ENCODE measurements at regions not wholly inside any gene's neighbourhood (a gene's known extent, or its start where the extent isn't known, plus 50 kb on each side); places are given as distances from the start of the nearest gene placed in this dataset.

DNA sequence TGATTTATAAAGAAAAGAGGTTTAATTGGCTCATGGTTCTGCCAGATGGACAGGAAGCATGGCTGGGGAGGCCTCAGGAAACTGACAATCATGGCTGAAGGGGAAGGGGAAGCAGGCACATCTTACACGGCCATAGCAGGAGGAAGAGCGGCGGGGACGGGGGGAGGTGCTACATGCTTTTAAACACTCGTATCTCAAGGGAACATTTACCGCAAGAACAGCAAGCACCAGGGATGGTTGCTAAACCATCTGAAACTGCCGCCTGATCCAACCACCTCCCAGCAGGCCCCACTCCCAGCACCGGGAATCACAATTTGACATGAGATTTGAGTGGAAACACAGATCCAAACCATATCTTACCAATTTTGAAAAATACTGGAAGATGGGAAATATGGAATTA, 362.8 kb downstream of the FBXO15 start:
- Histone ChIP-seq H3K4me1 (peaks cover 17% of the 10 kb centered on the region), H4K20me1 (no peaks in the 10 kb centered on the region), H3K9me3 (peaks cover 29% of the 10 kb centered on the region), H3K4me2 (peak overlapping the region; percentile 42), H3K27ac (peak overlapping the region; percentile 59), H3K4me3 (no peak overlapping the region), H3K9ac (no peak overlapping the region), H3K36me3 (no peaks in the 10 kb centered on the region), H3K27me3 (no peaks in the 10 kb centered on the region)
- no peak; the same call in 1 of the 2 replicates for TF ChIP-seq Cebpa-rat (IDR thresholded peaks at IDR 0.05)

DNA sequence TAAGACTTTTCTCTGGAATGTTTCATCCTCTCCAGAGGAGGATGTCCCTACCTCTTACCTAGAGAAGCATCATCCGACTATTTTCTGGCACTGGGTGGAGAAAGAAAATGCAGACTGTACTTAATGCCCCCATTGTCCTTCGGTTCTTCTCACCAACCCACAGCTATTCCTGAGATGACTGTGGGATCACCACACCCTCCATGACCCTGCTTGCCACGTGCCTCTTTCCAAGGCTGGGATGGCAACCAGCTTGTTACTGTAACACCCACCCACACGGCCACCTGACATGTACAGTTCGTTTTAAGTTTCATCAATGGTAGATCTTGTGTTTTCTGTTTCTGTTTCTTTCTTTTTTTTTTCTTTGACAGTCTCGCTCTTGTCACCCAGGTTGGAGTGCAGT, 365.2 kb downstream of the FBXO15 start:
- no peak overlapping the region for H3K4me2 ChIP-seq
- H3K4me1 ChIP-seq = peaks cover 17% of the 10 kb centered on the region
- H3K4me3 ChIP-seq = no peak overlapping the region
- H3K27me3 ChIP-seq = no peaks in the 10 kb centered on the region
- no peak for TF ChIP-seq Cebpa-rat (IDR thresholded peaks at IDR 0.05)
- no peaks in the 10 kb centered on the region for H3K36me3 ChIP-seq
- H3K9ac ChIP-seq = no peak overlapping the region
- peaks cover 29% of the 10 kb centered on the region for H3K9me3 ChIP-seq
- H4K20me1 ChIP-seq = no peaks in the 10 kb centered on the region
- H3K27ac ChIP-seq = no peak overlapping the region

DNA sequence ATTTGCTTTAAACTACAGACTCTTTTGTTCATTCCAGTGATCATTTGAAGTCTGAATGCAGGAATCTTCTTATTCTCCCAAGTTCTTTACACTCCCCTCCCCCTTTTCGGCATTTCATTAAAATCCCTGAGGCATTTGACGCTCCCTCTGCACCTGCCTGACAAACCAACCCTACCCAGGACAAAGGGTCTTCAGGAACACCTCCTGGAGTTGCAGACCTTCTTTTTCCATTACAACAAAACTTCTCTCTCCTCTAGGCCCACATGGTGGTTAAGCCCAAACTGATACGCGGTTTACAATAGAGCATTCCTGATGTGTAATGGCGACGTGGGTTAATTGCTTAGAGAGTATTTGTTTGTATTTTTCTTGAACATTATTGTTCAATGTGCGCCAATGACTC, 367.4 kb downstream of the FBXO15 start:
- TF ChIP-seq Cebpa-rat (IDR thresholded peaks at IDR 0.05) = no peak
- Histone ChIP-seq H3K27me3 (no peaks in the 10 kb centered on the region), H3K4me2 (no peak overlapping the region), H3K4me3 (no peak overlapping the region), H3K27ac (no peak overlapping the region), H3K36me3 (no peaks in the 10 kb centered on the region), H3K9me3 (peaks cover 18% of the 10 kb centered on the region; the same call in 1 of the 2 replicates), H3K4me1 (peaks cover 10% of the 10 kb centered on the region), H4K20me1 (no peaks in the 10 kb centered on the region), H3K9ac (no peak overlapping the region)

DNA sequence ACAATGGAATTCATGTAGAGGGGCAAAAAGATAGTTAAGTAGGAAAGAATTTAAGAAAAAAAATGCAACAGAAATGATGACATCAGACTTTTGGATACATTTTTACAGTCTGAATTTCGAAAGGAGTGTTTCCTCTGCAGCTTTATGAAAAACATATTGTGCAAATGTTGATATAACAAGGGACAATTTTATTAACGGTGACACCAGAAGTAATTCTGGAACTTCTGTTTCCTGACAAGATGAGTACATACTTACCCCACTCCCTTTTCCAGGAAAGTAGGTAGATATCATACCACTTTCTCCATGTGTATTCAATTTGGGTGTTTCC, 369.6 kb downstream of the FBXO15 start:
- Histone ChIP-seq H3K27ac (no peak overlapping the region), H3K27me3 (no peaks in the 10 kb centered on the region), H4K20me1 (no peaks in the 10 kb centered on the region), H3K4me2 (no peak overlapping the region), H3K4me1 (no peaks in the 10 kb centered on the region), H3K4me3 (no peak overlapping the region), H3K9me3 (0 out of 2 replicates have a peak, but pooled peaks cover 5% of the 10 kb centered on the region), H3K9ac (no peak overlapping the region), H3K36me3 (no peaks in the 10 kb centered on the region)
- TF ChIP-seq Cebpa-rat (IDR thresholded peaks at IDR 0.05) = no peak

DNA sequence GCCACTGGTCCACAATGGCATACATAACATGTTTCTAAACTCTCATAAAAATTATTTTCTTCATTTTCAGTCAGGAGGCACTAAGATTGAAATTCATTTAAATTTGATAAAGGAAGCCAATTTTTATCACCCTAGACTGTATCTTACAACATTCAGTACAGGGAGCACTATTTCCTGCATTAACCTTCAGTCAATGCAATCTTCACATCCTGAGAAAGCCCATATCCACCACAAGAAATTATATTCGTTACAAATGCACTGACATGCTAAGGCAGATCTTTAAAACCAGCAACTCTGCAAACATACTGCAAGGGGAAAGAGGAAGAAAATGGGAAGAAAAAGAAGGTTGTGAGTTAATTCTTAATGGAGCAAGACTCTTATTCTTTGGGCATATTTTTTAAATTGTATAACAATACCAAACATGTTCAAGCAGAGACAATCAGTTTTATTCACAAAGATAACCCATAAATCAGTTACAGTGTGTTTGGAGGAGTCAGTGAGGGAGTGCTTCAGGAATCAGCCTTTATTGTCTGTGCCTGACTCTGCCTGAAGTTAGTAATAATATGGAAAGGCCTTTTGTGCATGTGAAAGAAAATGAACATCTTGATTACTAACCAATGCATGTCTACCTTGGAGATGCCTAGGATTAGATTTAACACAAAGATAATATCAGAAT, 370.1 kb downstream of the FBXO15 start:
- no peak overlapping the region for H3K4me3 ChIP-seq
- H3K4me1 ChIP-seq = no peaks in the 10 kb centered on the region
- H3K9me3 ChIP-seq = 0 out of 2 replicates have a peak, but pooled peaks cover 4% of the 10 kb centered on the region
- H3K9ac ChIP-seq = no peak overlapping the region
- H3K4me2 ChIP-seq = no peak overlapping the region; the same call in 1 of the 2 replicates
- H3K27ac ChIP-seq = no peak overlapping the region
- no peak for TF ChIP-seq Cebpa-rat (IDR thresholded peaks at IDR 0.05)
- no peaks in the 10 kb centered on the region for H4K20me1 ChIP-seq
- H3K27me3 ChIP-seq = no peaks in the 10 kb centered on the region
- H3K36me3 ChIP-seq = no peaks in the 10 kb centered on the region

DNA sequence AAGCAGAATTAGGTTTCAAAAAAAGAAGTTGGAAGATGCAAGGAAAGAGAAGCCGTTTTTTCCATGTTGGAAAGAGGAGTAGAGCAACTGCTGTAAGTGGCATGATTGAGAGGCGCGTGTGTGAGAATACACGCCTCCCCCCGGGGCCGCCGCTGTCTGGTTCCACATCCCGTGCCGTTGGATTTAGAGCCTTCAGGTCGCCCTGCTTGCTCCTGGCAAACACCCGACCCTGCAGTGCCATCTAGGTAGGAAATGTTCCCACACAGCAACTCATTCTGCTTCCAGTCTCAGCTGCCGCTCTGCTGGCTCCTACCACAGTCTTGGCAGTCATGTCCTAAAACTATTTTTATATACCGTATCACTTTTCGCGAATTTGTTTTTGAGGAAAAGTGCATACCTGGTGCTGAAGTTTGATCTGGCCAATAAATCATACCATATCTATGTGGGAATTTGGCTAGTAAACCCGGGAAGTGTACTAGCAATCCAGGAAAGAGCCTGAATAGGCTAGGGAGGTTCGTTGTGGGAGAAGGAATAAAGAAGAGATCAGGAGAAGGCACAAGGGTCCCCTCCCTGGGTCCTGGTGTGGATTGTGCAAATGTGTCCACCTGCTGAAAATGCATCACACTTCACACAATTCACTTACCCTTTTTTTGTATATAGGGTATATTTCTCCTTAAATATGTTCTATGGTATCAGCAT, 372.7 kb downstream of the FBXO15 start:
- Histone ChIP-seq H3K4me2 (no peak overlapping the region), H3K27me3 (no peaks in the 10 kb centered on the region), H4K20me1 (no peaks in the 10 kb centered on the region), H3K4me3 (no peak overlapping the region), H3K27ac (no peak overlapping the region), H3K36me3 (no peaks in the 10 kb centered on the region), H3K9ac (no peak overlapping the region), H3K4me1 (peaks cover 4% of the 10 kb centered on the region; the same call in 1 of the 2 replicates), H3K9me3 (no peaks in the 10 kb centered on the region)
- no peak for TF ChIP-seq Cebpa-rat (IDR thresholded peaks at IDR 0.05)

DNA sequence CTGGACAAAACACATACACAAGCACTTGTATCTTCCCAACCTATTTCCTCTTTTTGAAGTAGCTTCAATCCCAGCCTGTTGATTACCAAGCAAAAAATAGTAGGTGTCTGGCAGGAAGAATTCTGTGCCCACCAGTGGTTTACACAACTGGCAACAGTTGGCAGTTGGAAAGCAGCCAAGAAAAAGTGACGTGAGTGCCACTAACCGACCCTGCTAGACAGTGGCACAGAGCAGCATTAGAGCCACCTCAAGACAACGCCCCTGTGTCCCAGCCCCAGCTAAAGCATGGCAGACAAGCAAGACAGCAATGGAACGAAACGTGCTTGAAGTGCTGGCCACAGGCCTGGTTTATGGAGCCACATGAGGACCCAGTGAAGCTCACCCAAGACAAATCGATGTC, 379.6 kb downstream of the FBXO15 start:
- Histone ChIP-seq H3K27me3 (no peaks in the 10 kb centered on the region), H3K4me2 (peak overlapping the region; percentile 72), H3K4me3 (0 out of 2 replicates have a peak overlapping the region, but pooled peaks have one; percentile 24), H3K36me3 (no peaks in the 10 kb centered on the region), H3K27ac (peak overlapping the region; percentile 77), H3K4me1 (peaks cover 50% of the 10 kb centered on the region), H3K9me3 (no peaks in the 10 kb centered on the region), H3K9ac (peak overlapping the region; percentile 12; the same call in 1 of the 2 replicates), H4K20me1 (no peaks in the 10 kb centered on the region)
- TF ChIP-seq Cebpa-rat (IDR thresholded peaks at IDR 0.05) = no peak

DNA sequence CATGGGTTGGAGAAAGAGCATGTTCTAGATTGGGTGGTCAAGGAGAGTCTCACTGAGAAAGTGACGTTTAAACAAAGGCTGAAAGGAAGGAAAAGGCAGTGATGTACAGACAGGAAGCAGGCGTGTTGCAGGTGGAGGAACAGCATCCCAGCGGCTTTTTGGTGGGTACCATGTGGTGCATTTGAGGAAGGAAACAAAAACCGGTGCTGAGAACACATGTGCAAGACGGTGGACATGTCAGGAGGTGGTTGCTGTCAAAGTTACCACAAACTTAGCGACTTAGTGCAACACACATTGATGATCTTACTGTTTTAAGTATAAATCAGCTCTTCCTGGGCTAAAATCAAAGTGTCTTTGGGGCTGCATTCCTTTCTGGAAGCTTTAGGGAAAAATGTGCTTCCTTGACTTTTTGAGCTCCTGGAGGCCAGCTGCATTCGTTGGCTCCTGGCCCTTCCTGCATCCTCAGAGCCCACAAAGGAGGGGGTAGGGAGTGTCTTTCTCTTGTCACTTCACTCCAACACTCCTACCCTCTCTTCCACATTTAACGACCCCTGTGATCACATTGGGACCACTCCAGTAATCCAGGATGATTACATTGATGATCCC, 380.6 kb downstream of the FBXO15 start:
- Histone ChIP-seq H3K4me1 (peaks cover 50% of the 10 kb centered on the region), H3K27me3 (no peaks in the 10 kb centered on the region), H4K20me1 (no peaks in the 10 kb centered on the region), H3K9ac (0 out of 2 replicates have a peak overlapping the region, but pooled peaks have one; percentile 25), H3K36me3 (no peaks in the 10 kb centered on the region), H3K4me2 (peak overlapping the region; percentile 72), H3K4me3 (peak overlapping the region; percentile 24; the same call in 1 of the 2 replicates), H3K27ac (peak overlapping the region; percentile 77), H3K9me3 (no peaks in the 10 kb centered on the region)
- no peak for TF ChIP-seq Cebpa-rat (IDR thresholded peaks at IDR 0.05)

DNA sequence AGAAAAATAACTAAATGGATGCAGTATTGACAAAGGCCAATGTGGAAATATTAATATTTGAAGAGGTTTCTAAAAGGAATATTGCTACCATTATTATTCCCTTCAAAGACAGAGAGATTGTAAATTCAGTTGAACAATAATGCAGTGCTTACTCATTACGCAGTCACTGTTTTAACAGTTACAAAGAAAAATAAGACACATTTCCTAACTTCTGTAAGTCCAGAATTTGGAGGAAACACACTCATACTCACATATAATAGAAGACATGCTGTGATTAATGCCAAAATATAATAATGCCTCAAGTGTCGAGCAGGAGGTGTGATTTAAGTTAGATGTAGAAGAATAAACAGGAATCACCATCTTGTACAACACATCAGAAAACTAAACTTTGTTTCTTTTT, 389.2 kb downstream of the FBXO15 start:
- no peaks in the 10 kb centered on the region for H4K20me1 ChIP-seq
- H3K27ac ChIP-seq = no peak overlapping the region
- H3K27me3 ChIP-seq = no peaks in the 10 kb centered on the region
- no peak overlapping the region for H3K9ac ChIP-seq
- H3K9me3 ChIP-seq = no peaks in the 10 kb centered on the region
- H3K4me1 ChIP-seq = no peaks in the 10 kb centered on the region
- no peak overlapping the region for H3K4me2 ChIP-seq
- no peak overlapping the region for H3K4me3 ChIP-seq
- TF ChIP-seq Cebpa-rat (IDR thresholded peaks at IDR 0.05) = no peak
- H3K36me3 ChIP-seq = no peaks in the 10 kb centered on the region
